DMS114 treated with DMSO at 0.1 percent for 48 hours (cell line): ENCODE measurements at regions not wholly inside any gene's neighbourhood (a gene's known extent, or its start where the extent isn't known, plus 50 kb on each side); places are given as distances from the start of the nearest gene placed in this dataset.

Source experiments
- DNase-seq: peaks from one replicate; lab custom pipeline; 2025; ENCODE audit not compliant: unreplicated experiment; lab: John Stamatoyannopoulos, UW

DNA sequence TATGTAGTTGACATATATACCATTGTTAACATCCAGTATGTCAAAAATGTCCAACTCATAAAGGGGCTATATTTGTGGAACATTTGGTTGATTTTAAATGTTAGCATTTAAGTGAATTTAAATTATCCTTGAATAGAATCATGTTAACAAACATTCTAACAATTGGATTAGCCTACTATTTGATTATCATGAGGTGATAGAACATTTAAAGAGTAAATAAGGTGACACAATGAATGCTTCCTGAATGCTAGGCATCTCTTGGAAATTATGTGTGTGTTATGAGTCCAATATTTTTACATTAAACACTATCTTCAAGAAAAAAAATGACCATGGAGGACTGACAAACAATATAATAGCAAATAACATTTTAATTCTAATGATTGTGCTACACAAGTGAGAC lies 901.9 kb upstream of the AGA start:
- DNase-seq: no peak

DNA sequence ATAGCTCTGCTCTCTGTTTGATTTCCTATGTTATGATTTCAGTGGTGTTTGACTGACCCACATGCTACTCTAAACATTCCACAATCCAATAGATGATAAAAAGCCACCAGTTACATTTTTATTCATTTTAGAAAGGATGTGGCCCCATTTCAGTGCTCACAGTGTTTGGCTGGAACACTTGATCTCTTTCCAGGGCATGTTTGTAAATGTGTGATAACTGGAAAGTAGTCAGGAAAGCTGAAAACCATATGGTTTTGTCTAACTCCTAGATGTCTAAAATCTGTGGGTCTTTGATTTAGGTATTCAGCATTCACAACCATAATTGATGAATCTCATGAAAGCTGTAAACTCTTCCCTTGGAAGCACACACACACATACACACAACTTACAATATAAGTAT lies 904.9 kb upstream of the AGA start:
- no peak for DNase-seq

DNA sequence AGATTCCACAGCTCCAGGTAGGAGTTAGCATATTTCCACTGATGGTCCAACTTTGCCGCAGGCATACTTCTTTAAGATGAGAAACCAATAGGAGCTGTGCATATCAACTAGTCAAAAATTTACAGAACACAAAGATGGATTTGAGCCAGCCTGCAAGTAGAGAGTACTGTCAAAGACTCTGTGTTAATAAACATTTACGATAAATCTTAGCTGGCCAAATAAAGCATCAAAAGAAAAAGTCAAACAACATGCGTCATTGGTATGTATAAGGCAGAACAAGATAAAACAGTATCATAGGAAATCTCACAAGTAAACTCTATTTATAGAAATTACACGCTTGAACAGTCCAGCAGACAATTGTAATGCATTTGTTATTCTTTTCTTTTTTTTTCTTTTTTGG lies 907.4 kb upstream of the AGA start:
- DNase-seq: no peak

DNA sequence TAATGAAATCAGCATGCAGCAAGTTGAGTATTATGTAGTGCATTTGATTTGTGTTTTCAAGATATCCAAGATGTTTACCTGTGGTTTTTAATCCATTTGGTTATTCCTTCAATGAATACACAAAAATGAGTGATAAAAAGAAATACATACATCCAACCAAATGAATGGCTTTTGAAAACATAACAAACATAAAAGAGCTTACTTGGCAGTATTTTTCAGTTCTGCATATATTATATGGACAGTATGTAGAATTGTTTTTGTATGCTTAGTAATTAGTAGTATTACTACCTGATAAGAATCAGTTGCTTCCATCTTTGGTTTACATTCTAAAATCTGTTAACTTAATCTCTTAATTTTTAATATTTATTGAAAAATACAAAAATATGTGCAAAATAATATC lies 908.9 kb upstream of the AGA start:
- DNase-seq: no peak

DNA sequence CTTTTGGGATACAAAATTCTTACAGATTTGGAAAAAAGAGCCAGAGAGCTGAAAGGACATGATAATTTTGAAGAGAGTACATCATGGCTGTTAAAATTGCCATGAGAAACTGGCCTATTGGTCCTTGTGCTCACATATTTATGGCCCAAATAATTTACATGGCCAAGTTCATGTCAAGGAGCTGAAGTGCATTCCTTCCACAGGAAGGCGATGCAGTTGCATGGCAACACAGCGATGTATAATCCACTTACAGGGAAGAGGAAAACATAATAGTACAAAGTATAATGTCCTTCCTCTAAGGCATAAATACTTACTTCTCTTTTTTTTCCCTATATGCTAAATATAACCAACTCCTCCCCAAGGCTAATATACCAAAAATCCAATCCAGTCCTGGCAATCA lies 914.5 kb upstream of the AGA start:
- DNase-seq: no peak

DNA sequence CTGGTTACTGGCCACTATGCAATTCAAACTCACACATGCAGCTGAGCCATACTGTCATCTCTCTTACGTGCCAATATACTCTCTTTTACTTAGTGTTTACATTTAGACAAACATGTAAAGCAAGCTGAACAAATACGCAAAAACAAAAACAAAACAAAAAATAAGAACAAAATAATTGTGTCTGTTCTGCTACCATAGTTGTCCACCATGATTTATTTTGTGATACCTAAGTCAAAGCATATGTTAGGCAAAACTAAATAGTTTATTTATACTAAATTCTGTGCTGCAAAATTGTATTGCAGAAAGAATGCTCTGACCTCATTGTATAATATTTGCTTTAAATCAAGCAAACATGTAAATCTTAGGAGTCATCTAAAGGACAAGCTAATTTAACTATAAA lies 943.2 kb upstream of the AGA start:
- no peak for DNase-seq

DNA sequence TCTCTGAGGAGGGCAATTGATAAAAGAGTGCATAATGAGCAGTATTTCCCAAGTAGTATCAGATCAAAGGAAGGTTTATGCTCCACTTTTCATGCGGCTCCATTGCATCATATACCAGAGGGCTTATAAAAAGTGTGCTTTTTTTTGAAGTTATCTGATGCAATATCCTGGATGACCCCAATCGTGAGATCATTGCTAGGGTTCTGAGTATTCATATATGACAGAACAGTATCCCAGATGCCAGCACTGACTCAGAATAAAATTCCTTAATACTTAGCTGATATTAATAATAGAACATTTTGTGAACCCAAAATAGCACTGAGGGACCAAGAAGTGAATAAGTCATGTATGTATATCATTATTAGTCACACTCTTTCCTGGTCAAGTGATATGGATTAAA lies 945.5 kb upstream of the AGA start:
- no peak for DNase-seq

DNA sequence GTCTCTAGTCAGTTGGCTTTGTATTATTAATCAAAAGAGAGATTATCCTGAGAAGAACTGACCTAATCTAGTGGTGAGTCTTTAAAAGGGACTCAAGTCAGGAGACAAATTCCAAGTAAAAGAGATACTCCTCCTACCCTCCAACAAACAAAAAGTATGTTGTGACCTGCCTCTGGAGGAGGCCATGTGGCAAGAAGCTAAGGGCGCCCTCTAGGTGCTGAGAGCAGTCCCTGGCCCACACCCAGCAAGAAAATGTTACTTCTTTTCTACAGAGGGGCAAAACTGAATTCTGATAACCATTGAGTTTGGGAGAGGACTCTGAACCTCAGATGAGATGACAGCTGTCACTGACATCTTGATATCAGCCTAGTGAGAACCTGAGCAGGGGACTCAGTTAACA lies 953.6 kb upstream of the AGA start:
- DNase-seq: no peak

DNA sequence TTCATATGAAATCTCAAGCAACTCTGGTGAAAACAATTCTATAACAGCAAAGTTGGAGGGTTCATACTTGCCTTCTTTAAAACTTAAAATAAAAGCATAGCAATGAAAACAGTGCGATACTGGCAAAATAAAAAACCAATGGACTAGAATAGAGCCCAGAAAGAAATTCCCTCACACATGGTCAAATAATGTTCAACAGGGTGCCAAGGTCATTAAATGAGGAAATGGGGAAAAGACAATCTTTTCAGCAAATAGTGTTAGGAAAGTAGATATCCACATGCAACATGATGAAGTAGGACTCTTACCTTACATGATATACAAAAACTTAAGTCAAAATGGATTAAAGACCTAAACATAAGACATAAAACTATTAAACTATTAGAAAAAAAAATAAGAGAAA lies 970.2 kb upstream of the AGA start:
- no peak for DNase-seq

DNA sequence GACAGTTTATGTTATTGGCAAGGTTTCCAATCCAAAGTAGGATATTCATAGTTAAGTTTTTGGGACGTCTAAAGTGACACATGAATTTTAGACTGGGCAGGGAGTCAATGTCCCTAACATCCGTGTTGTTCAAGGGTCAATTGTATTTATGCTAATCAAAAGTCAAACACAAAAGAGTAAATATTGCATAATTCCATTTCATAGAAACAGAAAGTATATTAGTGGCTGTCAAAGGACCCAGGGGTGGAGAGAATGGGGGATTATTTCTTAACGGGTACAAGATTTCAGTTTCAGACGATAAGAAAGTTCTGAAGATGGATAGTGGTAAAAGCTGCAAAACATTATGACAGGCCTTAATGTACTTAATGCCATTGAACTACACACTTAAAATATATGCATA lies 971.8 kb upstream of the AGA start:
- no peak for DNase-seq

DNA sequence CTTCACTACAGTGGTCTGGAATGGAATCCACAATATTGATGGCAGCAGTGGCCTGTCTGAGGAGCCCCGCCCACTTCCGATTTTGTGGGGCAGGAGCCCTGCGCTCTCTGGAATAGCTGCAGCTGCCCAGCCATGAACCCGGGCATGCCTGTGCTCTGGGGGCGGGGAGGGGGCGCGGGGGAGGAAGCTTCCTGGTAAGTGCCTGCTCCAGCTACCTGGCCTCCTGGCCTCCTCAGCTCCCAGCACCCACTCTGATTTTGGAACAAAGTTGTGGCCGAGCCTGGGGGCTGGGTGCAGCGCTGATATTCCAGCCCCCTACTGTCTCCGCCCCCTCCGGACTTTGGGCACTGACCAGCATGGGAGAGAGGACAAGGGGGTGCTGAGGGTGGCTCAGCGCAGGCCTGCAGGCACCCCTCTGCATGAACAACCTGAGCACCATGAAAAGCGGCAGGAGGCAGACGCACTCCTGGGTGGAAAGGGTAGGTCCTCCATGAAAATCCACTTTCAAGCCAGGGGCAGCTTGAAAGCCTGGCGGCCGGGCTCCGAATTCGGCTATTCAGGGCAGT lies 972.7 kb upstream of the AGA start:
- DNase-seq: no peak

DNA sequence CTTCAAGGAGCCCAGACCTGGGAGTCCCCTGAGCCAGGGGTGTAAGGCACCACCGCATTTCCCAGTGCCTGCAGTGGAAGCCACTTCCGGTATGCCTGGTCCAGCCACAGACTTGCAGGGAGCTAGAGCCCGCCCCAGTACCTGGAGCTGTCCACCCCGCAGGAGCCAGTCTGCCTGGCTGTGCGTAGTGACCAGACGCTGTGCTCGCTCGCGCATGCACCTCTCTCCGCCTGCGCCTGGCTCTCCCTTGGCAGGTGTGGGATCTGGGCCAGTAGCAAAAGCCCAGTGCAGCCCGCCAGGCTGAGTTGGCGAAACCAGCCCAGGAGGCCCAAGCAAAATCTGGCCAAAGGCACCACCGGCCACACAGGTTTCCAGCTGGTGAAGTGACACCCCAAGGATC lies 973.7 kb upstream of the AGA start:
- no peak for DNase-seq

DNA sequence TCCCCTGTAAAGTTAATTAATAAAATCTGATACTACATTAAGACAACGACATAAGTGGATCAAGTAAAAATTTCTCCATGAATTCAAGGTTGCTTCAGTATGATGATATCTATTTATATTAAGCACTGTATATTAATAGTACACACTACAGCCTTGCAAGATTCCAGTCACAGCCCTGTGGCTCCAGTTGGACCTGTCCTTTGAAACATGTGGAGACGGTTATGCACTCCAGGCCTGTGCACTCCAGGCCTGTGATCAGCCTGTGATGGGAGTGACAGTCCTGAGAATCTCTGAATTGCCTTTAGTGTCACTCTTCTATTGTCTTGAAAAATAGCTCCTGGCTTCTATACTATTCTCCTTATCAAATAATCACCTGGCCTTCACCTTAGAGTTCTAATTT lies 981.1 kb upstream of the AGA start:
- DNase-seq: no peak

DNA sequence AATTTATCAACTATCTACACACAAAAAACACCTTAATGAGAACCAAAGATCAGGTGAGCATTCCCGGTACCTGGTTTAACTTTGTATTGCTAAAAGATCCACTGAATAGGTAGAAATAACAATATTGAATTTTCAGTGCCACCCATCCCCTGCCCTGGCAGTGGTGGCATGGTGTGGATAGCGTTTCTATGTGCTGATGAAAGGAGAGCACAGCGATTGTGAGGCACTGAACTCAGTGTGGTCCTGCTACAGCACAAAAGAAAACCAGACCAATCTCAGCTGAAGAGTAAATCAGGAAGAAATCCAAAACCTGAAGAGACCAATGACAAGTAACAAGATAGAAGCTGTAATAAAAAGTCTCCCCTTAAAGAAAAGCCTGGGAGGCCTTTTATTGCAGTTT lies 984.6 kb upstream of the AGA start:
- no peak for DNase-seq

DNA sequence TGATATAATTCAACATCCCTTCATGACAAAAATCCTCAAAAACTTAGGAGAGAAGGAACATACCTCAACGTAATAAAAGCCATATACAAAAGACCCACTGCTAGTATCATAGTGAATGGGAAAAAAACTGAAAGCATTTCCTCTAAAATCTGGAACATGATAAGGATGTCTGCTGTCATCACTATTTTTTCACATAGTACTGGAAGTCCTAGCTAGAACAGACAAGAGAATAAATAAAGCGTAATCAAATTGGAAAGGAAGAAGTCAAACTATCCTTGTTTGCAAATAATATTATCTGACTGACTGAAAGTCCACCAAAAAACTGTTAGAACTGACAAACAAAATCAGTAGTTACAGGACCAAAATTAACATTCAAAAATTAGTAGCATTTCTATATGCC lies 985.4 kb upstream of the AGA start:
- DNase-seq: no peak

DNA sequence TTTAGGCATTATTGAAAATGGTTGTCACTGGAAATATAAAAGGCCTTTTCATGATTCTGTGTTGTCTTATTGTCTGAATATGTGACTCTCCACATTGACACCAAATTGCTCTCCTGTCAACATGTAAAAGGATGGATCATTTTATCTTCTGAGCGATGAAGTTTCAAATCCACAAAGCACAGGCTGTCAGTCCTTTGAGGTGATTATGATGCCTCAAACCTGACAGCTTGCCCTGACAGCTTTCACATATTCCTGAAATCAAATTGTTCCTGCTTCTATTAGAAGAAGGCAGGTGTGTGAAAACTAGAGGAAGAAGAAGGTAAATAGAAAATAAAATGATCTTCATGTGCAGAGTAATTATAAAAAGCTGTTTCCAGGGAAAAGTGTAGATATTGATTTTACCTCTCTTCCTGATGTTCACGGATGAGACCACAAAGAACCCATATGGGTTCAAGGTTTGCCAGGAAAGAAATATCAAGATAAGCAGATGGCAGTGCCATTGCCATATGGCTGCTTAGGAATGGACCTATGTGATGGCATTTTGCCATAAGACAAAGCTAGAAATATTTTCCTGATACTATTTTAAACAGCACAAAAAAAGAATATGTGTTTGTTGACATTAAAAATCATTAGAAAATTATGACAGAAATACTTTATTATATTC lies 1006.3 kb upstream of the AGA start:
- DNase-seq: no peak

DNA sequence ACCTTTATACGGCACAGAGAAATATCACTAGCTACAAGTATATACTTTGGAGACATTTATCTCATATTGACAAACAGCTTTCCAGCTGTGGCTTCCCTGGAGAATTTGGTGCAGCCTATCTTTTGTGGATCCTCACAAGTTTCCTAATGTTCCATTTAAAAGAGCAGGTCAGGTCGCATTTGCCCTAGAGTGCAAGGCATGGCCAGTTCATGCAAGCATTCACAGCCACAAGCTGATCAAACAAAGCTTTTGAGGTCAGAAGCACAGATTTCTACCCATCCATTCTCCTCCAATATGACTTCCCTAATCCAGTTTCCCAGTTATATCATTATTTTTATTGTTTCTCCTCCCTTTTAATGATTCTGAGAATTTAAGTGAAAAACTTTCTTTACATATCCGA lies 1008.4 kb upstream of the AGA start:
- DNase-seq: no peak

DNA sequence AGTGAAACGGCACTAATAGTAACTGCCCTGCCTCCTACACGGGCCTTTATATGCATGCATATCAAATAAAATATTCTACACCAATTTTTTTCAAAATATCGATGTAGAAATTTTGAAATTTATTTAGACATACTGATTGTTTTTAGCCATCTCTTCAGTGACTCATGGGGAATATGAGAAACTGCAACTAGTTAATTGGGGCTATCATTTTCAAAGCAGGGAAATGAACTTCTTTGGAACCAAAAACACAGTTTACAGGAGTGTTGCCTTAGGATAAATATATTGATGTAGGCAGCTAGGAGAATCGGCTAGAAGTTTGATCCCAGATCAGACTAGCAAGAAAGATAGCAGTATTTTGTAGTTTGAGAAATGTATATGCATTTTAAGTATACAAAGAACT lies 1010.8 kb upstream of the AGA start:
- DNase-seq: no peak

DNA sequence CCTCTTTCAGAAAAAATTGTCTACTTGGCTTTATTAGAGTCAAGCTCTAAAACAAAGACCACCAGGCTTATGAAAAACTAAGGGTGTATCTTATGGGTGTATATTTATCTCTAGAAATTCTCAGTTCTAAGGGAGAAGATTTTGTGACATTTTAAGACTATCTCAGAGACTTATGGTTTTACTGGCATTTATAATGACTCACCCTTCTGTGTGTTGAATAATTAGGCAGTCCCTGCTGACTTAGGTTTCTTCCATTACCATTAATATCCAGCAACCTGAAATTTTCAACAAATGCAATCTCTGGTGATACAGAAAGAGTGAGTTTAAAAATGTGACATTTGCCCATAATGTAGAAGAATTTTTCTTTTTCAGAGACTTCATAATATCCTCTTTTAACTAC lies 1015.0 kb upstream of the AGA start:
- no peak for DNase-seq

DNA sequence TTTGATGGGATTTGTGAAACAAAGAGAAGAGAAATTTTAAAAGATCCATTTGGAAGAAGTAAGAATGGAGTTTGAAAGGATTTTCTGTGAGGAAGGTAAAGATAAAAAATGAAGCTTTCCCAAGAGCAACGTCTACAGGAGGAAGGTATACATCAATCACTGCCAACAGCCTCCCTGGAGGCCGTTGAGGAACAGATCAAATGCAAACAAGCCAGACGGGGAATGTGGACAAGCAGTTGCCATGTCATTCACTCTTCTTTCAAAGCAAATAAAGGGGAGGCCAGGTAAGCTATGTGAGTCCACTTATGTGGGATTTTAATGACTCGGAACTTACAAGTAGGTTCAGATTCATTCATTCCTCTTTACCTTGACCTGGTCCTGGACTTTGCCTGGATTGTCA lies 1020.5 kb upstream of the AGA start:
- DNase-seq: no peak

DNA sequence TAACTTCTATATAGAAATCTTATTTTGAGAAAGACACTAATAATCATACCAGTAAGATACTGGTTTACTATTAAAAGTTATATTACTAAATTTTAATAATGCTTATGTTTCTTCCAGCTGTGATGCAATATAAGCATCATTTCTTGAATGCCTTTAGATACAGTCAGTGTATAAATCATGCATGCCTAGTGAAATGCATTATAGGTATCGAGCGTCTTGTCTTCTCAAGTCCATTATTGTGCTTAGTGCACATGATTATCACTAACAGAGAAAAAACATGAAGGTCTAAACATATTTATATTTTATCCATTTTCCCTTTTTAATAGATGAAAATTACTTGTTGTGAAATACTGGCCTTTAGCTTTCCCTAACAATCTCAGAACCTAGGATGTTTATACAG lies 1021.5 kb upstream of the AGA start:
- DNase-seq: no peak

DNA sequence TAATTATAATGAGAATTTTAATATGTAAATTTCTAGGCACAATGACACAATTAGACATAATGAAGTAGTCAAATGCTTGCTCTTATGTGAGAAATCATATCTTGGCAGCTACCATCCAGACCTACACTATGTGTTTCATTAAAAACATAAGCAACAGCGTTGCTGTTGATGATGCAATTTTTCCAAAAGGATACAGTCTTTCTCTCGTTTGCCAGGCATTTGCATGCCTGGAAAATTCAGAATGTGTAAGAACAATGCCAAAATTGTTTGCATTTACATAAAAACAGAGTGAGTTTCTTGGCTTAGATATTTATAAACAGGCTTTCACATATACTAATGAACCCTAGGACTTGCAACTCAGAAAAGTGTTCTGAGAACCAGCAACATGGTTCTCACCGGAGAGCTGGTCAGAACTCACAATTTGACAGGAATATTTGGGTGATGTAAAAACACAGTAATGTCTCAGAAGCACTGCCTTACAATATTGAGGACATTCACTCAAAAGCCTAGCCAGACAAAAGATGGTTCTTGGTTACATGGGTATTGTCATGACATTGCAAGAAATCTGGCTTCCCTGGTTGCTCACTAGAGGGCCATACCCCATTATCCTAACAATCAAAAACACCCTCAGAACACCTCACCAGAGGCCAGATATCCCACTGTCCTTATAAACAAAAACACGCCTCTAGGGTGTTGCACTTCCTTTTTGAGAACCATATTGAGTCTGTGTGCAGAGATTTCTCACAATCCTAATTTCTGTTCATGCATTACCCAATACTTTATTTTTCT lies 1029.0 kb upstream of the AGA start:
- no peak for DNase-seq

DNA sequence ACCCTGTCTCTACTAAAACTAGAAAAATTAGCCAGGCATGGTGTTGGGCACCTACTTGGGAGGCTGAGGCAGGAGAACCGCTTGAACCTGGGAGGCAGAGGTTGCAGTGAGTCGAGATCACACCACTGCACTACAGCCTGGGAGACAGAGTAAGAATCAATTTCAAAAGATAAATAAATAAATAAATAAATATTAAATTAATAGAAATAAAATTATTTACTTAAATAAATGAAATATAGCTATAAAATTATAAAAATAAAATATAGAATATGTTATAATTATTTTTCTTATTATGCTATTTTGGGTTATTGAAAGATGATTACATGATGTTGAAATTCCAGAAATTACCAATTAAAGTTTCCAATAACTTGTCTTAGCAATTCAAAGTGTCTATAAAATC lies 1029.8 kb upstream of the AGA start:
- DNase-seq: no peak
